K562 (cell line): ENCODE measurements at regions not wholly inside any gene's neighbourhood (a gene's known extent, or its start where the extent isn't known, plus 50 kb on each side); places are given as distances from the start of the nearest gene placed in this dataset.

Experiments
- ATAC-seq: fragments of 200-7000 bp; cut with Tn5 transposase; 3 replicates; pipeline ENCODE4 v1.9.1; 2020; ENCODE audit warnings: moderate library complexity
- BruUV-seq: library from RNA; stranded (reverse); fragments of 400-500 nt; replicated peaks from 2 replicates; lab custom pipeline; 2021; lab: Mats Ljungman, UMichigan
- CTCF ChIA-PET: fragments of 300-600 bp; formaldehyde crosslinking; extraction: SDS; loops from one replicate; lab custom pipeline; 2021; ENCODE audit warnings: low intra/inter-chr PET ratio; lab: Yijun Ruan, JAX
- POLR2A ChIA-PET: fragments of 300-600, 350-650 bp; sonication (Branson Sonifier 250); formaldehyde crosslinking; extraction: SDS; loops from one replicate; lab custom pipeline; 2021; ENCODE audit warnings: antibody characterized with exemption, inconsistent platforms; lab: Yijun Ruan, JAX
- DNase-seq, 4 experiments: peaks; one replicate each; pipeline versions ENCODE4 v3.0.0 to v3.0.0-alpha.2; 2011 to 2018; ENCODE audit warnings: low spot score in 3 of 4, mixed read lengths in 3 of 4; ENCODE audit errors: extremely low read depth in 1 of 4
- FAIRE-seq: peaks from 2 replicates; lab custom pipeline; 2011; peaks lifted over from hg19 to GRCh38; lab: Jason Lieb, UNC
- H2AFZ ChIP-seq: 2 replicates; pipeline ENCODE4 v1.6.0; 2011; ENCODE audit warnings: low read depth, low read length, control low read depth, inconsistent platforms
- H3K27ac ChIP-seq: fragments of 200-600 bp; 3 replicates; pipeline ENCODE4 v1.8.0; 2011; ENCODE audit warnings: low read depth, mild to moderate bottlenecking, control low read depth, inconsistent platforms, low read length, moderate library complexity, mixed read lengths; ENCODE audit errors: extremely low read depth
- H3K27me3 ChIP-seq, 2 experiments: fragments of 300-600 bp in 1 of 2; 2 replicates in 1 of 2; 3 replicates in 1 of 2; pipeline versions ENCODE4 v1.6.0 to v1.8.0; 2011; ENCODE audit warnings: inconsistent platforms in 2 of 2, low read length in 2 of 2, mild to moderate bottlenecking in 1 of 2, mixed read lengths in 1 of 2, moderate library complexity in 1 of 2; ENCODE audit not compliant: control insufficient read depth in 2 of 2, insufficient read depth in 2 of 2
- H3K36me3 ChIP-seq: fragments of 300-600 bp; 3 replicates; pipeline ENCODE4 v1.8.0; 2011; ENCODE audit warnings: mild to moderate bottlenecking, low read length, inconsistent platforms; ENCODE audit not compliant: control insufficient read depth, insufficient read depth
- H3K4me1 ChIP-seq, 2 experiments: fragments of 200-600 bp in 1 of 2; replicated peaks in 1 of 2; 2 replicates in 1 of 2; 3 replicates in 1 of 2; pipeline versions ENCODE4 v1.5.1 to v1.8.0; 2011; ENCODE audit warnings: inconsistent platforms in 2 of 2, low read length in 2 of 2, mild to moderate bottlenecking in 1 of 2, mixed read lengths in 1 of 2, moderate library complexity in 1 of 2; ENCODE audit not compliant: control insufficient read depth in 2 of 2, insufficient read depth in 2 of 2
- H3K4me2 ChIP-seq: 2 replicates; pipeline ENCODE4 v1.6.1; 2011; ENCODE audit warnings: low read length, control low read depth, inconsistent platforms, mixed read lengths; ENCODE audit not compliant: insufficient read depth
- H3K4me3 ChIP-seq: fragments of 200-600 bp; sonication (generic), shearing (Covaris generic); 2 replicates; pipeline ENCODE4 v1.5.1; 2016; ENCODE audit warnings: control low read depth, inconsistent platforms
- H3K79me2 ChIP-seq: fragments of 200-600 bp; 3 replicates; pipeline ENCODE4 v1.8.0; 2011; ENCODE audit warnings: low read length, inconsistent platforms; ENCODE audit not compliant: control insufficient read depth, insufficient read depth
- H3K9ac ChIP-seq, 2 experiments: 2 replicates each; pipeline versions ENCODE4 v1.6.0 to v1.6.1; 2011; ENCODE audit warnings: low read depth in 2 of 2, low read length in 2 of 2, control low read depth in 1 of 2, inconsistent platforms in 1 of 2, mild to moderate bottlenecking in 1 of 2, mixed read lengths in 1 of 2; ENCODE audit not compliant: insufficient read depth in 1 of 2
- H3K9me1 ChIP-seq: one replicate; pipeline ENCODE4 v1.6.0; 2011; ENCODE audit warnings: inconsistent platforms, mild to moderate bottlenecking, low read length, moderate library complexity; ENCODE audit not compliant: control insufficient read depth, insufficient read depth
- H3K9me3 ChIP-seq: replicated peaks from 2 replicates; pipeline ENCODE4 v1.5.1; 2011; ENCODE audit warnings: low read depth, low read length, inconsistent platforms; ENCODE audit not compliant: control insufficient read depth, insufficient read depth
- H4K20me1 ChIP-seq: replicated peaks from 2 replicates; pipeline ENCODE4 v1.6.1; 2011; ENCODE audit warnings: low read length, inconsistent platforms, mixed read lengths; ENCODE audit not compliant: control insufficient read depth, insufficient read depth
- MTA1 ChIP-seq: fragments of 450-650 bp; IDR thresholded peaks from 2 replicates; pipeline ENCODE4 v1.6.1; 2017; ENCODE audit warnings: borderline replicate concordance
- NR2F6 ChIP-seq: fragments of 450-650 bp; formaldehyde crosslinking; IDR thresholded peaks from 2 replicates; pipeline ENCODE4 v1.4.0; 2020; ENCODE audit warnings: mild to moderate bottlenecking
- RAD51 ChIP-seq: fragments of 450-650 bp; IDR thresholded peaks from 2 replicates; pipeline ENCODE4 v1.7.1; 2016; ENCODE audit warnings: low read depth, mild to moderate bottlenecking, borderline replicate concordance
- SMAD1 ChIP-seq: fragments of 150-350 bp; IDR thresholded peaks from 2 replicates; pipeline ENCODE4 v1.6.1; 2014; ENCODE audit warnings: low read length, low read depth; ENCODE audit not compliant: partially characterized antibody
- ZNF197 ChIP-seq: fragments of 200-800 bp; sonication (Bioruptor generic); IDR thresholded peaks from 2 replicates; pipeline ENCODE4 v1.6.1; 2016; ENCODE audit warnings: low read depth, missing genetic modification characterization, missing compliant biosample characterization
- ZNF766 ChIP-seq: fragments of 200-800 bp; sonication (Bioruptor generic); conservative IDR thresholded peaks from 2 replicates; pipeline ENCODE4 v1.6.1; 2016; ENCODE audit warnings: missing genetic modification characterization, missing compliant biosample characterization
- WGBS: fragments of 100-300 bp; shearing (Covaris generic); methylation state at CpG from one replicate; pipeline ENCODE4 v1.1.6; 2016; ENCODE audit warnings: low coverage, mixed read lengths; ENCODE audit not compliant: insufficient coverage; ENCODE audit errors: missing lambda C conversion rate; 5-methylcytosine and 5-hydroxymethylcytosine counted together
- in situ Hi-C: fragments of 300-500 bp; cut with MboI; formaldehyde crosslinking; loops from 4 replicates; pipeline ENCODE4 v1.15.0; 2018; ENCODE audit warnings: inconsistent platforms, mixed read lengths
- intact Hi-C: fragments of 100-400 bp; cut with micrococcal nuclease; formaldehyde crosslinking; loops from 2 replicates; pipeline ENCODE4 v1.14.2; 2022
- TF ChIP-seq, protein P1 (sequence below): sonication (generic); formaldehyde crosslinking; IDR thresholded peaks from 2 replicates; pipeline ENCODE4 v1.8.1; 2022; ENCODE audit warnings: missing genetic modification reagents
- TF ChIP-seq, protein P2 (sequence below): sonication (generic); formaldehyde crosslinking; IDR thresholded peaks from 2 replicates; pipeline ENCODE4 v1.8.0; 2022; ENCODE audit warnings: missing genetic modification reagents, mild to moderate bottlenecking, moderate library complexity, borderline replicate concordance
- TF ChIP-seq, protein P3 (sequence below): fragments of 250-450 bp; sonication (Bioruptor Pico); IDR thresholded peaks from 2 replicates; pipeline ENCODE4 v1.4.0; 2020; ENCODE audit warnings: mild to moderate bottlenecking, moderate library complexity
- TF ChIP-seq, protein P4 (sequence below): sonication (generic); formaldehyde crosslinking; IDR thresholded peaks from 2 replicates; pipeline ENCODE4 v1.8.0; 2022; ENCODE audit warnings: mild to moderate bottlenecking, missing genetic modification reagents

DNA sequence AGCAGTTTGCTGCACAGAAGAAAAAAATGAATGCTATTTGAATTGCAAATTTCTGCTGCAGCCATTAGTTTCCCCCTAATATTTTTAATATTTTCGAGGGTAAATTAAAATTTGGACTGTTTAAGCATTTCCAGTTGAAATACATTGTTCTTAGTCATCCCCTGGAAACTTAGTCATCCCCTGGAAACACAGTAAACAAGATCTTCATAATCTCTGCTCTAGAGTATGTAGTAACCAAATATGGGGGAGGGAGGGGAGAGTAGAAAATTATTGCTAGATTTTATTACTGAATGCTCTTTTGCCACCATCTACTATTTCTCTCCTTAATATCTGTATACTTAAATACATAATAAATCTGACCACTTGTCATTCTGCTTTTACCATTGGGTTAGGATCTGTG lies 1053.3 kb downstream of the SORCS1 start:
- no peak for FAIRE-seq
- no peaks in the 10 kb centered on the region for H3K9me1 ChIP-seq
- H3K9ac ChIP-seq, result no peak overlapping the region
- POLR2A ChIA-PET, result no interaction called here
- no peaks in the 10 kb centered on the region for H3K36me3 ChIP-seq
- 0% methylated on average over 1 of the region's 1 CpG for WGBS
- no peaks in the 10 kb centered on the region for H4K20me1 ChIP-seq
- in situ Hi-C loops, result no loop called here
- H3K79me2 ChIP-seq, result no peaks in the 10 kb centered on the region
- no peaks in the 10 kb centered on the region for H3K4me1 ChIP-seq
- no peak overlapping the region for H3K27ac ChIP-seq
- no peak overlapping the region for H3K4me3 ChIP-seq
- H3K27me3 ChIP-seq, result no peaks in the 10 kb centered on the region
- no peak for TF ChIP-seq ZNF766 (CRISPR knock-in tag)
- TF ChIP-seq SMAD1, result no peak
- TF ChIP-seq, protein P1, sequence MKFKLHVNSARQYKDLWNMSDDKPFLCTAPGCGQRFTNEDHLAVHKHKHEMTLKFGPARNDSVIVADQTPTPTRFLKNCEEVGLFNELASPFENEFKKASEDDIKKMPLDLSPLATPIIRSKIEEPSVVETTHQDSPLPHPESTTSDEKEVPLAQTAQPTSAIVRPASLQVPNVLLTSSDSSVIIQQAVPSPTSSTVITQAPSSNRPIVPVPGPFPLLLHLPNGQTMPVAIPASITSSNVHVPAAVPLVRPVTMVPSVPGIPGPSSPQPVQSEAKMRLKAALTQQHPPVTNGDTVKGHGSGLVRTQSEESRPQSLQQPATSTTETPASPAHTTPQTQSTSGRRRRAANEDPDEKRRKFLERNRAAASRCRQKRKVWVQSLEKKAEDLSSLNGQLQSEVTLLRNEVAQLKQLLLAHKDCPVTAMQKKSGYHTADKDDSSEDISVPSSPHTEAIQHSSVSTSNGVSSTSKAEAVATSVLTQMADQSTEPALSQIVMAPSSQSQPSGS, result no peak
- no peak for TF ChIP-seq RAD51
- no peak for TF ChIP-seq MTA1
- TF ChIP-seq, protein P2, sequence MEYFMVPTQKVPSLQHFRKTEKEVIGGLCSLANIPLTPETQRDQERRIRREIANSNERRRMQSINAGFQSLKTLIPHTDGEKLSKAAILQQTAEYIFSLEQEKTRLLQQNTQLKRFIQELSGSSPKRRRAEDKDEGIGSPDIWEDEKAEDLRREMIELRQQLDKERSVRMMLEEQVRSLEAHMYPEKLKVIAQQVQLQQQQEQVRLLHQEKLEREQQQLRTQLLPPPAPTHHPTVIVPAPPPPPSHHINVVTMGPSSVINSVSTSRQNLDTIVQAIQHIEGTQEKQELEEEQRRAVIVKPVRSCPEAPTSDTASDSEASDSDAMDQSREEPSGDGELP (CRISPR knock-in tag), result no peak
- TF ChIP-seq, protein P3, sequence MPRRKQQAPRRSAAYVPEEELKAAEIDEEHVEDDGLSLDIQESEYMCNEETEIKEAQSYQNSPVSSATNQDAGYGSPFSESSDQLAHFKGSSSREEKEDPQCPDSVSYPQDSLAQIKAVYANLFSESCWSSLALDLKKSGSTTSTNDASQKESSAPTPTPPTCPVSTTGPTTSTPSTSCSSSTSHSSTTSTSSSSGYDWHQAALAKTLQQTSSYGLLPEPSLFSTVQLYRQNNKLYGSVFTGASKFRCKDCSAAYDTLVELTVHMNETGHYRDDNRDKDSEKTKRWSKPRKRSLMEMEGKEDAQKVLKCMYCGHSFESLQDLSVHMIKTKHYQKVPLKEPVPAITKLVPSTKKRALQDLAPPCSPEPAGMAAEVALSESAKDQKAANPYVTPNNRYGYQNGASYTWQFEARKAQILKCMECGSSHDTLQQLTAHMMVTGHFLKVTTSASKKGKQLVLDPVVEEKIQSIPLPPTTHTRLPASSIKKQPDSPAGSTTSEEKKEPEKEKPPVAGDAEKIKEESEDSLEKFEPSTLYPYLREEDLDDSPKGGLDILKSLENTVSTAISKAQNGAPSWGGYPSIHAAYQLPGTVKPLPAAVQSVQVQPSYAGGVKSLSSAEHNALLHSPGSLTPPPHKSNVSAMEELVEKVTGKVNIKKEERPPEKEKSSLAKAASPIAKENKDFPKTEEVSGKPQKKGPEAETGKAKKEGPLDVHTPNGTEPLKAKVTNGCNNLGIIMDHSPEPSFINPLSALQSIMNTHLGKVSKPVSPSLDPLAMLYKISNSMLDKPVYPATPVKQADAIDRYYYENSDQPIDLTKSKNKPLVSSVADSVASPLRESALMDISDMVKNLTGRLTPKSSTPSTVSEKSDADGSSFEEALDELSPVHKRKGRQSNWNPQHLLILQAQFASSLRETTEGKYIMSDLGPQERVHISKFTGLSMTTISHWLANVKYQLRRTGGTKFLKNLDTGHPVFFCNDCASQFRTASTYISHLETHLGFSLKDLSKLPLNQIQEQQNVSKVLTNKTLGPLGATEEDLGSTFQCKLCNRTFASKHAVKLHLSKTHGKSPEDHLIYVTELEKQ, result no peak
- no peak for TF ChIP-seq ZNF197 (CRISPR knock-in tag)
- no peak for TF ChIP-seq NR2F6 (CRISPR knock-in tag)
- TF ChIP-seq, protein P4, sequence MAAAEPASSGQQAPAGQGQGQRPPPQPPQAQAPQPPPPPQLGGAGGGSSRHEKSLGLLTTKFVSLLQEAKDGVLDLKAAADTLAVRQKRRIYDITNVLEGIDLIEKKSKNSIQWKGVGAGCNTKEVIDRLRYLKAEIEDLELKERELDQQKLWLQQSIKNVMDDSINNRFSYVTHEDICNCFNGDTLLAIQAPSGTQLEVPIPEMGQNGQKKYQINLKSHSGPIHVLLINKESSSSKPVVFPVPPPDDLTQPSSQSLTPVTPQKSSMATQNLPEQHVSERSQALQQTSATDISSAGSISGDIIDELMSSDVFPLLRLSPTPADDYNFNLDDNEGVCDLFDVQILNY (CRISPR knock-in tag), result no peak
- TF ChIP-seq, all 486 proteins: peak for 0
- no peak for DNase-seq
- no TSS peak for BruUV-seq
- Histone ChIP-seq H2AFZ (no peak overlapping the region), H3K9me3 (no peaks in the 10 kb centered on the region; the same call in 1 of the 2 replicates), H3K4me2 (no peak overlapping the region)
- intact Hi-C loops, result no loop called here
- ATAC-seq, result no peak
- CTCF ChIA-PET, result no interaction called here
